ENCODE measurements at regions not wholly inside any gene's neighbourhood (a gene's known extent, or its start where the extent isn't known, plus 50 kb on each side); places are given as distances from the start of the nearest gene placed in this dataset.

DNA sequence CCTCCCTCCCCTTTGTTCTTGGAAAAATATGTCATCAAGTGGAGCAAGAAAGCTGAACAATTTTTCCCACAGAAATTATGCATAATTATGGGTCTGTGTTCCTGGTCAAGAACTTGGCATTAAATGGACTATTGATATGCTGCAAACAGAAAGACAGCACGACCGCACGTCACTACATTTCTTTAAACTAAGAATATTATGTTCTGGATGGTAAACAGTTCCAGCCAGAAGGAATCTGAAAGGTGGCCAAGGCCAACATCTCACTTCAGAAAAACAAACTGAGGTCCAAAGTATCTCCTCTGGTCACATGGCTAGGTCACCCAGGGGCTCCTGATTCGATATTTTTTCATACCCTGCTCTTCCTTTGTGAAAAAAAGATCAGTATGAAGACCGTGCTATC, 173.3 kb upstream of the GAS1 start:
- TF ChIP-seq, protein P1, sequence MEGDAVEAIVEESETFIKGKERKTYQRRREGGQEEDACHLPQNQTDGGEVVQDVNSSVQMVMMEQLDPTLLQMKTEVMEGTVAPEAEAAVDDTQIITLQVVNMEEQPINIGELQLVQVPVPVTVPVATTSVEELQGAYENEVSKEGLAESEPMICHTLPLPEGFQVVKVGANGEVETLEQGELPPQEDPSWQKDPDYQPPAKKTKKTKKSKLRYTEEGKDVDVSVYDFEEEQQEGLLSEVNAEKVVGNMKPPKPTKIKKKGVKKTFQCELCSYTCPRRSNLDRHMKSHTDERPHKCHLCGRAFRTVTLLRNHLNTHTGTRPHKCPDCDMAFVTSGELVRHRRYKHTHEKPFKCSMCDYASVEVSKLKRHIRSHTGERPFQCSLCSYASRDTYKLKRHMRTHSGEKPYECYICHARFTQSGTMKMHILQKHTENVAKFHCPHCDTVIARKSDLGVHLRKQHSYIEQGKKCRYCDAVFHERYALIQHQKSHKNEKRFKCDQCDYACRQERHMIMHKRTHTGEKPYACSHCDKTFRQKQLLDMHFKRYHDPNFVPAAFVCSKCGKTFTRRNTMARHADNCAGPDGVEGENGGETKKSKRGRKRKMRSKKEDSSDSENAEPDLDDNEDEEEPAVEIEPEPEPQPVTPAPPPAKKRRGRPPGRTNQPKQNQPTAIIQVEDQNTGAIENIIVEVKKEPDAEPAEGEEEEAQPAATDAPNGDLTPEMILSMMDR (IDR thresholded peaks at IDR 0.05): no peak
- TF ChIP-seq POLR2A (IDR thresholded peaks at IDR 0.05): no peak
